ENCODE measurements at regions not wholly inside any gene's neighbourhood (a gene's known extent, or its start where the extent isn't known, plus 50 kb on each side); places are given as distances from the start of the nearest gene placed in this dataset.

DNA sequence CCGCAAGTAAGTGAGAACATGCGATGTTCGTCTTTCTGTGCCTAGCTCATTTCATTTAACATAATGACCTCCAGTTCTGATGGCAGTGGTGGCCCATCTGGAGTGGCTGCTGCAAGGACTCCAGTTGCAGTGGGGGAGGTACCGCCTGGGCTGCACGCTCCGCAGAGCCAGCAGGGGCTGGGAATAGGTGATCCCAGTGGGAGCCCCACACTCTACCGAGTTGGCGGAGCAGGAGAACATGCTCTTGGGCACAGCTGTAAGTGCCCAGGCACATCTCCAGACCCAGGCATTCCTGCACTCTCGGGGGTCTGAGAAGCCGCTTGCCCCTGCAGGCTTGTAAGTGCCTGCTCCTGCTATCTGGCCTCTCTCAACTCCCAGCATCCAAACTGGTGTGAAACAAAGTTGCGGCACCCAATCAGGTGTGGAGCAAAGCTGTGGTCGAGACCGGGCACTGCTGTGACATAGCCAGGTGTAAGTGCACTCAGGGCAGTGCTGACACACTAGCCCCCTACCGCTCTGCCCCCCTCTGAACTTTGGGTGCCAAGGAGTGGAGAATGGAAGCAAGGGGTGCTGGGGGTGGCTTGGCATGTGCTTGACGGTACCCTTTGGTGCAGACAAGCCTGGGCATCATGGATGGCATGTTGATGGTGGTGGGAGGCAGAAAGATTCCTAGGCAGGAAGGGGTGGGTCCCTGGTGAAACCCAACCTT lies 130.2 kb downstream of the HTR1B start:
- DNase-seq (ENCODE audit: low read depth), result no peak
- no peak overlapping the region for H3K4me3 ChIP-seq (ENCODE audit: low read depth, low read length)
- TF ChIP-seq, protein P1, sequence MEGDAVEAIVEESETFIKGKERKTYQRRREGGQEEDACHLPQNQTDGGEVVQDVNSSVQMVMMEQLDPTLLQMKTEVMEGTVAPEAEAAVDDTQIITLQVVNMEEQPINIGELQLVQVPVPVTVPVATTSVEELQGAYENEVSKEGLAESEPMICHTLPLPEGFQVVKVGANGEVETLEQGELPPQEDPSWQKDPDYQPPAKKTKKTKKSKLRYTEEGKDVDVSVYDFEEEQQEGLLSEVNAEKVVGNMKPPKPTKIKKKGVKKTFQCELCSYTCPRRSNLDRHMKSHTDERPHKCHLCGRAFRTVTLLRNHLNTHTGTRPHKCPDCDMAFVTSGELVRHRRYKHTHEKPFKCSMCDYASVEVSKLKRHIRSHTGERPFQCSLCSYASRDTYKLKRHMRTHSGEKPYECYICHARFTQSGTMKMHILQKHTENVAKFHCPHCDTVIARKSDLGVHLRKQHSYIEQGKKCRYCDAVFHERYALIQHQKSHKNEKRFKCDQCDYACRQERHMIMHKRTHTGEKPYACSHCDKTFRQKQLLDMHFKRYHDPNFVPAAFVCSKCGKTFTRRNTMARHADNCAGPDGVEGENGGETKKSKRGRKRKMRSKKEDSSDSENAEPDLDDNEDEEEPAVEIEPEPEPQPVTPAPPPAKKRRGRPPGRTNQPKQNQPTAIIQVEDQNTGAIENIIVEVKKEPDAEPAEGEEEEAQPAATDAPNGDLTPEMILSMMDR (IDR thresholded peaks at IDR 0.05; ENCODE audit: insufficient read depth, low read depth, low read length, missing control alignments), result no peak

DNA sequence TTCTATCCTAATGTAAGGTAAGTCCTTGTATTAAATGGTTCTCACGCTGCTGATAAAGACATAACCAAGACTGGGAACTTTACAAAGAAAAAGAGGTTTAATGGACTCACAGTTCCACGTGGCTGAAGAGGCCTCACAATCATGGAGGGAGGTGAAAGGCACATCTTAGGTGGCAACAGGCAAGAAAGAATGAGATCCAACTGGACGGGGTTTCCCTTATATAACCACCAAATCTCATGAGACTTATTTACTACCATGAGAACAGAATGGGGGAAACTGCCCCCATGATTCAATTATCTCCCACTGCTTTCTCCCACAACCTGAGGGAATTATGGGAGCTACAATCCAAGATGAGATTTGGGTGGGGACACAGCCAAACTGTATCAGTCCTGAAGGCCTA lies 136.6 kb downstream of the HTR1B start:
- TF ChIP-seq, protein P1 (IDR thresholded peaks at IDR 0.05; ENCODE audit: insufficient read depth, low read depth, low read length, missing control alignments), result no peak
- DNase-seq (ENCODE audit: low read depth), result no peak
- no peak overlapping the region for H3K4me3 ChIP-seq (ENCODE audit: low read depth, low read length)

DNA sequence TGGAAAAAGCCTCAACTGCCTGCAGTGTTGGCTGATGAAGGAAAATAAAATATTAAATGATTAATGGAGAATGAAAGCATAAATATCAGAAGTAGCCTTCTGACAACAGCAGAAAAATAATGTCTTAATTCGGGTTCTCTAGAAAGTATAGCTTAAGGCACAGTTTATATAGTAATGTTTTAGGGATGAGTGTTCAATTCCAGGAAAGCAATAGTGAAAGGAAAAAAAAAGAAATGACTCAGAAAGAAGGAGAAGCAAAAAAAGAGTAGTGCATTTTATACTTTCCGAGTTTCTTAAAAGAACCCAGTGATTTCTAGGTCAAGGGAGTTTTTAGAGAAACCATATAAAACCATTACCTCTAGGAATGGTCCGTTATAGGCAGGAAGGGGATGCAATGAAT lies 137.3 kb downstream of the HTR1B start:
- DNase-seq (ENCODE audit: low read depth), result no peak
- H3K4me3 ChIP-seq (ENCODE audit: low read depth, low read length), result no peak overlapping the region
- TF ChIP-seq, protein P1 (IDR thresholded peaks at IDR 0.05; ENCODE audit: insufficient read depth, low read depth, low read length, missing control alignments), result no peak

DNA sequence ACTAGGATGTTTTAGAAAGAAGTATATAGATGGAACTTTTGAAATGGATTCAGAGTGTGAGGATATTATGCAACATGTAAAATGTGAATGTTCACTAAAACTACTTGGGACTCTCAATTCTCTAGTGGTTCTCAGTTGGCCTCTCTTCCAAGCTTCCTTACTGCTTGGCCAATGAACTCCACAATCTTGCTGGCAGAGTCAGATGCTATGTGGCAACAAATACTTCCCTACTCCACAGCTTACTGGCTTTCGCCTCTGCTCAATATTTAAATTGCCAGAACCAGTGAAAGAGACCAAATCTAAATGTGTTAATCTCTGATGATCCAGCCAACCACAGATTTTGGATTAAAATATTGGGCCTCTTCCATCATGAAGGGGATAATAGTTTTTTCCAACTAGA lies 138.4 kb downstream of the HTR1B start:
- no peak overlapping the region for H3K4me3 ChIP-seq (ENCODE audit: low read depth, low read length)
- no peak for DNase-seq (ENCODE audit: low read depth)
- TF ChIP-seq, protein P1 (IDR thresholded peaks at IDR 0.05; ENCODE audit: insufficient read depth, low read depth, low read length, missing control alignments), result no peak

DNA sequence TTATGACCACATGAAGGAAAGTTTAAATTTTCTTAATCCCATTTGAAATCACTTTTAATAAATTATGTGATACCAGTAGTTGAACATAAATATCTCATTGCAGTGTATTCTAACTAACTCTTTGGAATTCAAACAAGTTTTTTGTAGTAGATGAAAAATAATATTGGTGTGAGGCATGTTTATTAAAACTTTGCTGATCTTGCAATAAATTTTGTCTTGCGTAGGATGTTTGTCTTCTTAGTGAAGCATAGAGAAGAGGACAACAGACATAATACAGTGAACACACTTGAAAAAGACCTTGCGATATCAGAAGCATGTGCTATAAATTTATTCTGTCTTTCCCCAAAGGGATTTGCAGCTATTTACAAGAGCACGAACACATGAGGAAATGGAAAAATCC lies 140.7 kb downstream of the HTR1B start:
- TF ChIP-seq, protein P1 (IDR thresholded peaks at IDR 0.05; ENCODE audit: insufficient read depth, low read depth, low read length, missing control alignments), result no peak
- no peak overlapping the region for H3K4me3 ChIP-seq (ENCODE audit: low read depth, low read length)
- DNase-seq (ENCODE audit: low read depth), result no peak

DNA sequence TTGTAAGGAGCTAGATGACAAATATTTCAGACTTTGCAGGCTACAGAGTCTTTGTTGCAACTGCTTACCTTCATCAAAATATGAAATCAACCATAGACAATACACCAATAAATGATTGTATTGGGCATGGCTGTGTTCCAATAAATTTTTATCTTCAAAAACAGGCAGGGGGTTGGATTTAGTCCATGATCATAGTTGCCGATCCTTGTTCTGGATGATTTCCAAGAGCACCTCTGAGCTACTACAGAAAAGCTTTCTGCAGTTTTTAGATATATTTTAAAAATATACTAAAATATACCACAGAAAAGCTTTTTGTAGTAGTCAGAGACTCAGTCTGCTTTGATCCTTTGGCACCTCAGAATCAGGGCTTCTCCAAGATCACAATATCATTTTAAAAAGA lies 145.0 kb downstream of the HTR1B start:
- TF ChIP-seq, protein P1 (IDR thresholded peaks at IDR 0.05; ENCODE audit: insufficient read depth, low read depth, low read length, missing control alignments), result no peak
- H3K4me3 ChIP-seq (ENCODE audit: low read depth, low read length), result no peak overlapping the region
- DNase-seq (ENCODE audit: low read depth), result no peak

DNA sequence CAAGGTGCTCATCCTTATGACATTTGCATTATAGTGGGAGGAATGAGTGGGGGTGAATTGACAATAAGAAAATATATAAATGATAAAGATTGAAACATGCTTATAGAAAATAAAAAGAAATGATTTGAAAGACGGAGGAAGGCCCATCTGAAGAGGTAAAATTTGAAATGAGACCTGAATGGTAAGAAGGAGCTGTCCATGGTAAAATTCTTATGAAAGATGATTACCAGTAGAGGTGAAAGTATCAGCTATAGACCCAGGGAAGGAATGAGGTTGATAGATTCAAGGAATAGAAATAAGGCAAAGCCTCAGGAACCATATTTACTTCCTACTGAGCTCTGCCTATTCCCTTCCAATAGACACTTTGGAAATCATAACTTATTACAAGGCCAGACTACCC lies 149.7 kb downstream of the HTR1B start:
- TF ChIP-seq, protein P1 (IDR thresholded peaks at IDR 0.05; ENCODE audit: insufficient read depth, low read depth, low read length, missing control alignments), result no peak
- no peak overlapping the region for H3K4me3 ChIP-seq (ENCODE audit: low read depth, low read length)
- no peak for DNase-seq (ENCODE audit: low read depth)
